ENCODE measurements at regions not wholly inside any gene's neighbourhood (a gene's known extent, or its start where the extent isn't known, plus 50 kb on each side); places are given as distances from the start of the nearest gene placed in this dataset.

- TF ChIP-seq NKRF (conservative IDR thresholded peaks at IDR 0.05) = no peak
- no peak for TF ChIP-seq STAT1 (conservative IDR thresholded peaks at IDR 0.05)
- TF ChIP-seq SREBF1 (IDR thresholded peaks at IDR 0.05; ENCODE audit: low read length) = no peak
These were observed 166.9 kb upstream of the FBXL7 start (continued) for GRCh38 chr5:15333091-15333490.

GRCh38 chr5:15326932-15327331, 173.0 kb upstream of the FBXL7 start:
- ChIA-PET SMC1A (ENCODE audit: uncharacterized antibody, unreplicated experiment) (no interaction called here), RAD21 (ENCODE audit: unreplicated experiment) (no interaction called here), CTCF (no interaction called here), POLR2A (no interaction called here)
- TF ChIP-seq FOXK2 (IDR thresholded peaks at IDR 0.05) (no peak), ZNF622 (IDR thresholded peaks at IDR 0.05) (no peak)
- FAIRE-seq (no peak), DNase-seq (ENCODE audit: low read depth, low spot score) (no peak), ATAC-seq (no peak)
- Histone ChIP-seq H3K4me1 (ENCODE audit: control insufficient read depth, insufficient read depth, low read length) (no peaks in the 10 kb centered on the region), H3K27me3 (replicated peaks in 1 of 2; ENCODE audit: control insufficient read depth in 2 of 2, insufficient read depth in 2 of 2, low read length in 1 of 2) (no peaks in the 10 kb centered on the region), H4K20me1 (ENCODE audit: control insufficient read depth, insufficient read depth) (no peaks in the 10 kb centered on the region), H3K9ac (ENCODE audit: control insufficient read depth, insufficient read depth, low read length) (no peak overlapping the region), H3K36me3 (ENCODE audit: control insufficient read depth in 2 of 2, insufficient read depth in 2 of 2, low read length in 1 of 2) (no peaks in the 10 kb centered on the region), H3K4me3 (no peak overlapping the region), H3K79me2 (ENCODE audit: control insufficient read depth, insufficient read depth, low read length) (no peaks in the 10 kb centered on the region), H3K9me3 (replicated peaks; ENCODE audit: control insufficient read depth, insufficient read depth, low read length) (no peaks in the 10 kb centered on the region), H3K27ac (ENCODE audit: control insufficient read depth, insufficient read depth) (no peak overlapping the region), H3K4me2 (ENCODE audit: control insufficient read depth, insufficient read depth) (no peak overlapping the region), H2AFZ (ENCODE audit: control insufficient read depth, low read depth, low read length) (no peak overlapping the region)
- in situ Hi-C loops (cut with MboI) (no loop called here), intact Hi-C loops (cut with micrococcal nuclease; ENCODE audit: unreplicated experiment) (no loop called here)
- no TSS peak for BruUV-seq (replicated peaks)

- no peak overlapping the region for H3K27ac ChIP-seq (ENCODE audit: control insufficient read depth, insufficient read depth)
- no peaks in the 10 kb centered on the region for H3K27me3 ChIP-seq (replicated peaks in 1 of 2; ENCODE audit: control insufficient read depth in 2 of 2, insufficient read depth in 2 of 2, low read length in 1 of 2)
- no peak overlapping the region for H2AFZ ChIP-seq (ENCODE audit: control insufficient read depth, low read depth, low read length)
- FAIRE-seq (no peak), DNase-seq (ENCODE audit: low read depth, low spot score) (no peak), ATAC-seq (no peak)
- no peak overlapping the region for H3K4me3 ChIP-seq
- no peaks in the 10 kb centered on the region for H3K79me2 ChIP-seq (ENCODE audit: control insufficient read depth, insufficient read depth, low read length)
- intact Hi-C loops (cut with micrococcal nuclease; ENCODE audit: unreplicated experiment) = no loop called here
- H3K4me1 ChIP-seq (ENCODE audit: control insufficient read depth, insufficient read depth, low read length) = no peaks in the 10 kb centered on the region
- BruUV-seq (replicated peaks) = no TSS peak
- in situ Hi-C loops (cut with MboI) = no loop called here
- ChIA-PET RAD21 (ENCODE audit: unreplicated experiment) (no interaction called here), SMC1A (ENCODE audit: uncharacterized antibody, unreplicated experiment) (no interaction called here), CTCF (no interaction called here), POLR2A (no interaction called here)
- H3K9ac ChIP-seq (ENCODE audit: control insufficient read depth, insufficient read depth, low read length) = no peak overlapping the region
- H3K4me2 ChIP-seq (ENCODE audit: control insufficient read depth, insufficient read depth) = no peak overlapping the region
- H4K20me1 ChIP-seq (ENCODE audit: control insufficient read depth, insufficient read depth) = no peaks in the 10 kb centered on the region
- WGBS (ENCODE audit: insufficient coverage, insufficient replicate concordance, low lambda C conversion rate, missing lambda C conversion rate) = 15% methylated on average over 4 of the region's 4 CpGs
- H3K9me3 ChIP-seq (replicated peaks; ENCODE audit: control insufficient read depth, insufficient read depth, low read length) = no peaks in the 10 kb centered on the region
- no peaks in the 10 kb centered on the region for H3K36me3 ChIP-seq (ENCODE audit: control insufficient read depth in 2 of 2, insufficient read depth in 2 of 2, low read length in 1 of 2)
- TF ChIP-seq TCF12 (IDR thresholded peaks at IDR 0.05; ENCODE audit: low read depth, low read length) (no peak), RUNX3 (IDR thresholded peaks at IDR 0.05; ENCODE audit: low read length) (no peak), CHD2 (IDR thresholded peaks at IDR 0.05; ENCODE audit: borderline replicate concordance, low read depth, low read length) (no peak), MXI1 (IDR thresholded peaks at IDR 0.05; ENCODE audit: low read depth, low read length) (no peak), ASH2L (IDR thresholded peaks at IDR 0.05; ENCODE audit: borderline replicate concordance, low read depth) (no peak), KDM1A (IDR thresholded peaks at IDR 0.05; ENCODE audit: borderline replicate concordance) (no peak), ZBTB40 (IDR thresholded peaks at IDR 0.05; ENCODE audit: borderline replicate concordance) (no peak), TCF3 (IDR thresholded peaks at IDR 0.05; ENCODE audit: borderline replicate concordance, insufficient read depth, low read depth, low read length) (no peak), ZNF622 (IDR thresholded peaks at IDR 0.05) (no peak)
These were observed 173.5 kb upstream of the FBXL7 start for GRCh38 chr5:15326471-15326870.
